Fibroblast of the aortic adventitia (primary cell): ENCODE measurements at regions not wholly inside any gene's neighbourhood (a gene's known extent, or its start where the extent isn't known, plus 50 kb on each side); places are given as distances from the start of the nearest gene placed in this dataset.

ENCODE experiments used
- DNase-seq: peaks from one replicate; pipeline ENCODE4 v3.0.0-alpha.2; 2010; ENCODE audit warnings: low read depth
- H3K4me3 ChIP-seq: 2 replicates; pipeline ENCODE4 v1.5.1; 2011; ENCODE audit warnings: low read depth, mild to moderate bottlenecking, control low read depth, low read length, moderate library complexity
- CTCF ChIP-seq: IDR thresholded peaks from 2 replicates; pipeline ENCODE4 v1.5.1; 2011; ENCODE audit warnings: mild to moderate bottlenecking, low read length, control low read depth, inconsistent platforms; ENCODE audit not compliant: insufficient read depth

GRCh38 chr16:79690159-79690558 lies 89.6 kb upstream of the MAF start:
- no peak for DNase-seq
- no peak overlapping the region for H3K4me3 ChIP-seq
- no peak for TF ChIP-seq CTCF

GRCh38 chr16:79687249-79688130 lies 87.0 kb upstream of the MAF start:
- DNase-seq, result no peak
- H3K4me3 ChIP-seq, result no peak overlapping the region
- TF ChIP-seq CTCF, result no peak

- no peak for TF ChIP-seq CTCF
- DNase-seq, result no peak
- H3K4me3 ChIP-seq, result no peak overlapping the region
These were observed 85.3 kb upstream of the MAF start for GRCh38 chr16:79685871-79686270.

- no peak for DNase-seq
- H3K4me3 ChIP-seq, result no peak overlapping the region
These were observed 78.8 kb upstream of the MAF start for GRCh38 chr16:79679334-79679733.

GRCh38 chr16:79677799-79678530 lies 77.4 kb upstream of the MAF start:
- no peak for DNase-seq
- no peak overlapping the region for H3K4me3 ChIP-seq
- TF ChIP-seq CTCF, result no peak

More at GRCh38 chr16:79679334-79679733, 78.8 kb upstream of the MAF start:
- no peak for TF ChIP-seq CTCF

GRCh38 chr16:79673635-79674034 lies 73.1 kb upstream of the MAF start:
- DNase-seq, result no peak
- H3K4me3 ChIP-seq, result no peak overlapping the region
- no peak for TF ChIP-seq CTCF
